GM18520 (cell line): ENCODE measurements at regions not wholly inside any gene's neighbourhood (a gene's known extent, or its start where the extent isn't known, plus 50 kb on each side); places are given as distances from the start of the nearest gene placed in this dataset.
A peak's percentile ranks its signal among the peaks of the same experiment; 100 is the strongest.

Experiments used
- ATAC-seq: cut with Tn5 transposase; IDR thresholded peaks from one replicate; pipeline ENCODE4 v1.9.1; 2021; ENCODE audit not compliant: unreplicated experiment

DNA sequence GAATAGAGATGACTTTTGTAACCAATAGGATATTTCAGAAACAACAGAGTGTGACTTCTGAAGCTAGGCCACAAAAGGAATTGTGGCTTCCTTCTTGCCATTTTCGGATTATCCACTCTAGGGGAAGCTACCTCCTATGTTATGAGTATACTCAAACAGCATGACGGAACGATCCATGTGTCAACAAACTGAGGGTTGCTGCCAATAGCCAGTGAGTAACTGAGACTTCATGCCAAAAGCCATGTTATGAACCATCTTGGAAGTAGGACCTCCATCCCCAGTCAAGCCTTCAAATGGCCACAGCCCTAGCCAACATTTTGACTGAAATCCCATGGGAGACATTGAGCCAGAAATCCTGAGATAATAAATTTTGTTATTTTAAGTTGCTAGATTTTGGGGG is 69.0 kb upstream of the IL6 start:
- ATAC-seq, result no peak

DNA sequence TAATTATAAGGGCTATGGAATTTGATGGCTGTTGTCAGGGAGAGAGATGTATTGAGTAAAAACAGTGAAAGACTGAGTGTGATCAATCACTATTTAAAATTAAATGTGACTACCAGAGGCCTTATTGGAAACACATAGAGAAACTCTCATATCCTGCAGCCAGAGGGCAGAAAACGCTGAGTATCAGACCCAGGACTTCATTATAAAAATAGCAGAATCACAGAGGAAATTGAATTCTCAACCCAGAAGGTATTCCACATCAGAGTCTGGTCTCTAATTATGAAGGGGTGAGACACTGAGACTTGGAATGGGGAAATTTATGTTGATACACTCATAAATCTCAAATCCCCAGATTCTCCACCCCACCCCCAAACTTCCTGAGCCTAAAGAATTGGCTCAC is 69.5 kb upstream of the IL6 start:
- no peak for ATAC-seq

DNA sequence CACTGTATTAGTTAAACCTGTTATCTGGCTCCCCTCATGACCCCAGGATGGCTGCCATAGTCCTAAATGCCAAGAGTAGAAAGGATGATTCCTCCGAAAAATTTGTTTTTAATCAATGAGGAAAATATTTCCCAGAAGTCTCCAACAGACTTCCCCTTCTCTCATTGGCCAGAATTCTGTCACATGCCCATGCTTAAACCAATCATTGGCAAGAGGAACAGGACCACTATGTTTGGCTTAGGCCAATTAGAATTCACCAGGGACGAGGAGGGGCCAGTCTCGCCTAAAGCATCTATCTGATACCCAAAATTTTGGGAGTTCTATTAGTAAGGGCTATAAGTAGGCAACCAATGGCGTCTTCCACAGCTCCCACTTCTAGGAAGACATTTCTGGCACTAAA is 71.2 kb upstream of the IL6 start:
- ATAC-seq, result no peak

DNA sequence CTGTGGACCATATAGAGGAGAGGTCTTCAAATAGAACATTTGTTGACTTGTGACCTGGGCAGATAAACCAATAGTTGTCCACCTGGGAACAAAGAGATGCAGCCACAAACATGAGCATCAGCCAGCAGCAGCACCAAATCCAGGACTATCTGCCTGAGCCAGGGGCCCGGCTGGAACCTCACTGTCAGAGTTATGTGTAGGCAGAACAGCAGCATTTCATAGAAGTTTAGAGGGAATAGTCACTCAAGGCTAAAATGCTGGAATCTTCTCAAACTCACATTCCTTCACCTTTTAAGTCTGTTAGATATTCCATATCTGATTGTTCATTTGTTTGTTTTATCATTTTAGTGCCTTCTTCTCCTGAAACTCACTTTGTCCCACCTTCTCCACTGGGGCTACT is 72.2 kb upstream of the IL6 start:
- ATAC-seq, result no peak

DNA sequence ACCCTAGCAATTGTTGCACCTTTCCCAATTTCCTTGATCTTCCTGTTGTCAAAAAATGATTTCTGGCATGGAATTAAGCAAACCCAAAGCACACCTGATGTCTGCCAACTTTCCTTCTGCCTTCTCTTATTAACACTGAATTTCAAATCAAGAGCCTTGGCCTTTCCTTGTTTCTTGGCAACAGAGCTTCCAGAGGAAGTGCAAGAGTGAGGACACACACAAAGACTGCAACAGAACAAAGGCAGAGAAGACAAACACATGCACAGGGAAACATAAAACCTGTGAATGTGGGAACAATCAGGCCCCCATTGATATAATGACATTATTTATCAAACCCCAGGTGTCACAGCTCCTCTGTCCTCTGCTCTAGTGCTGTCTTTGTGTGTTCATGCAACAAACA is 73.0 kb upstream of the IL6 start:
- ATAC-seq, result no peak

DNA sequence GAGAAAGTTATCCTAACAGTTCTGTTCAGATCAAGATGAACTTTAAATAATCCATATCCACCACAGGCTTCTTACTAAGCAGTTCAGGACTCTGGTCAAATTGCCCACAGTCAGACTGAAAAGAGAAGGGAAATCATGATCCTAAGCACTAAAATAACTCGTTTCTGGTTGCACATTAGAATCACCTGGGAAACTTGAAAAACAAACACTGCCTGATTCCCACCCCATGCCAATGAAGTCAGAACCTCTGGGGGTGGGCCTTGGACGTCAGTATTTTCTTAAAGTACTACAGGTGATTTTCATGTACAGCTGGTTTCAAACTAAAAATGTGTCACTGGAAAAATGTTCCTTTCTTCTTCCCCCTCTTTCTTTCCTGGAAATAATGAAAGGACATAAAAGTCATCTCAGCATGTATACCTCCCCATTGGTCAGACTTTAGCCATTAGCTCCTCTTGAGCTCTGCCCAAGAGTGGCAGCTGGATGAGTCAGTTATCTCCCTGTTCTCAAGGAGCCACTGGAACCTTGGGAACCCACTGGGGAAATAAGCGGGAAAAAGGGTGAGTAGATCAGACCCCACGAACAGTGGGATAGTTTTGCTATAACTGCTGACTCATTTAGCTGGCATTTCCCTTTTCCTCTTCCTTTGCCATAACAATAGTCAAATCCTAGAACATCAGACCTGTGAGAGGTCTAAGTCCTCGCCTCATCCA is 75.3 kb upstream of the IL6 start:
- no peak for ATAC-seq

DNA sequence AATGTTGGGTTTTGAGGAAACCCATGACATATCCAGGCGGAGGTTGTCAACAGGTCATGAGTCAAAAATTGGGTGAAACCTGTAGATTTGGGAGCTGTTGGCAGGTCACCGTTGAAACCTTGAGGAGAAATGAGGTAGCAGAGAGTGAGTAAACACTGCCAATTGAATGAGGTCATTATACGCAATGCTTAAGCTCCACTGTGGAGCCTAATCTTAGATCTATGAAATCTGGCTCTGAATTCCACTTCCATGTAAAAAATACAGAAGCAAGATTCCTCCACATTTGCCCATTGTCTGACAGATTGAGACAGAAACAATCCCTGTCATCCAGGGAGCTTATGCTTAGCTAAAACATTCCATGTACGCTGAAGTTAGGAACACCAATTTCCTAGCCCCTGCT is 76.0 kb upstream of the IL6 start:
- ATAC-seq, result no peak

DNA sequence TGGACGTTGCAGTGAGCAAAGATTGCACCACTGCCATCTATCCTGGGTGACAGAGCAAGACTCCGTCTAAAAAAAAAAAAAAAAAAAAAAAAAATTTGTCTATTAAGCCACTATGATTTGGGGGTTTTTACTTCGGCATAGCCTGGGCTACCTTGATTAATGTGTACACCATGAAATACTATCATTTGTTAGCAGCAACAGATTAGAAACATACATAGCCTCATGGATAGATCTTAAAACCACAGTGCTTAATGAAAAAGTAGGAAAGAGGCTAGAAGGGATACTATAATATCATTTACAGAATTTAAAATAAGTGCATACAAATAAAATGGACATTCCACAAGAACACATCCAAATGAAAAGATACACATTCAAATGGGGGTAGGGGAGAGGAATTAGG is 77.3 kb upstream of the IL6 start:
- ATAC-seq, result no peak

DNA sequence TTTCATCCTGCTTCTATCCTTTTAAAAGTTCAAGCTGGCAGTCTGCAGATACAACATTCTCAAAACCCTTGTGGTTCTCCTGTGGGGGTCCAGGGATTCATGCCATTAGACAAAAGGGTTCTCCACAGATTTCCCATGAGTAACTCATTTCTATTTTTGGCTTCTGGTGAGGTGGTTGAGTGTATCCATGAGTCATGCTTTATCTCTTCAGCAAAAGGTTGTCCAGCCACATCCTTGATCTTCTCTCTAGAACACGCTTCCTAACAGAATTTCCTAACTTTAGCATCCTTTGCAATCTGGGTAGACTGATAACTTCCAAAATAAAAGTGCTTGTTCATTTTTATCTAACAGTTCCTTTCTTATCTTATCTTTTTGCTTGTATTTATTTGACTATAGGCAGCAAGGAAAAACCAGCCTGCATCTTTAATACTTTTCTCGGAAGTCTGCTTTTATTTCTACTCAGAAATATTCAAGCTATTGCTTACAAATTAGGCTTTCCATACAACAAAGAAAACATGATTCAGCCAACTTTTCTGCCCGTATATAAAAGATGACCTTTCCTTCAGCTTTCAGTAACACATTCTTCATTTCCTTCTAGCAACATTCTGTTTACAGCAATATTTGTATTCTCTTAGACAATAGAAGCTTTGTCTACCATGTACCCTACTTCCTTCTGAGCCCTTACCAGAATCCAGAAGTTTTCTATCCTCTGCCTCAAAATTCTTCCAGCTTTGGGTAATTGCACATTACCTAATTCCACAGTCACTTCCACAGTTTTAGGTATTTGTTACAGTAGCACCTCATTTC is 79.3 kb upstream of the IL6 start:
- ATAC-seq, result no peak

DNA sequence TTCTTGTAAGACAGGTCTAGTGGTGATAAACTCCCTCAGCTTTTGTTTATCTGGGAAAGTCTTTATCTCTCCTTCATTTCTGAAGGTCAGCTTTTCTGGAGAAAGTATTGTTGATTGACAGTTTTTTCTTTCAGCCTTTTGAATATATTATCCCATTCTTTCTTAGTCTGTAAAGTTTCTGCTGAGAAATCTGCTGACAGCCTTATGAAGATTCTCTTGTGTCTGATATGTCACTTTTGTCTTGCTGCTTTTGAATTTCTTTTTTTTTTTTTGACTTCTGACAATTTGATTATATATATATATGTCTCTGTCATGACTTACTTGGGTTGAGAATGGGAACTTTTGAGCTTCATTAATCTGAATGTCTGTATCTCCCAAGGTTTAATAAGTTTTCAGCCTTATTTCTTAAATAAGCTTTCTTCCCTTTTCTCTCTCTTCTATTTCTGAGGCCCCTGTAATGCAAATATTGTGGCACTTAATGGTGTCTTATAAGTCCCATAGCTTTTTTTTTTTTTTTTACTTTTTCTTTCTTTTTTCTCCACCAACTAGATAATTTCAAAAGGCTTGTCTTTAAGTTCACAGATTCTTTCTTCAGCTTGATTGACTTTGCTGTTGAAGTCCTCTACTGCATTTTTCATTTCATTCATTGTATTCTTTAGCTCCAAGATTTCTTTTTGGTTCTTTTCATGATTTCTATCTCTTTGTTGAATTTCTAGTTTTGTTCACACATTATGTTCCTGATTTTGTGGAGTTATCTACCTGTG is 81.4 kb upstream of the IL6 start:
- no peak for ATAC-seq

DNA sequence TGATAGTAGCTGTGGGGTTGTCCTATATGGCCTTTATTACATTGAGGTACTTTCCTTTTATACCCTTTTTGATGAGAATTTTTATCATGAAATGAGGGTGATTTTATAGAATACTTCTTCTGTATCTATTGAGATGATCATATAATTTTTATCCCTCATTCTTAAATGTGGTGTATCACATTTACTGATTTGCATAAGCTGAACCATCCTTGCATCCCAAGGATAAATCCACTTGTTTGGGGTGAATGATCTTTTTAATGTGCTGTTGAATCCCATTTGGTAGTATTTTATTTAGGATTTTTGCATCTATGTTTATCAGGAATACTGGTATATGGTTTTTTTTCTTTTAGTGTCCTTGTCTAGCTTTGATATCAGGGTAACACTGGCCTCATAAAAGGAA is 84.5 kb upstream of the IL6 start:
- no peak for ATAC-seq

DNA sequence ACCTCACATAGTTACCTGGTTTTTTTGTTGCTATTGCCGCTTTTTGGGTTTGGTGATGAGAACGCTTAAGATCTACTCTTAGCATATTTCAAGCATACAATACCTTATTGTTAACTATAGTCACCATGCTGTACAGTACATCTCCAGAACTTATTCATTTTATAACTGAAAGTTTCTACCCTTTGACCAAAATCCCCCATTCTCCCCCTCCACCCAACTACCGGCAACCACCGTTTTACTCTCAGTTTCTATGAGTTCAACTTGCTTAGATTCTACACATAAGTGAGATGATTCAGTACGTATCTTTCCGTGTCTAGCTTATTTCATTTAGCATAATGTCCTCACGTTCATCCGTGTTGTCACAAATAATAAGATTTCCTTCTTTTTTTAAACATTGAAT is 86.7 kb upstream of the IL6 start:
- peak; percentile 96 for ATAC-seq

DNA sequence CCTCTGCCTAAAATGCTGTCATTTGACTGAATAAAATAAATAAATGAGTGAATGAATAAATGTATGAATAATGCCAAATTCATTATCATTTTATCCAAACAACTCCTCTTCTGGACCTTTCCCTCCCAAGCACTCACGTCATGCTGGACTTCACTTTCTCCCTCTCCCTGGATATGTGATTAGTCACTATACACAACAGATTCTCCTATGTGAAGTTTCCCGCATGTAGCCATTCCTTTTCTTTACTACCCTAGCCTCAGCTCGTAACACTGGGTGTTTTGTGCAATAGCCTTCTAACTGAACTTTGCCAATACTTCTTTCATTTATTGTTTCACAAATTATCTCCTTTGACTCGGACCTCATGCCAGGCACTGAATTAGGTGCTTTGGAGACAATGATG is 87.6 kb upstream of the IL6 start:
- ATAC-seq, result no peak

DNA sequence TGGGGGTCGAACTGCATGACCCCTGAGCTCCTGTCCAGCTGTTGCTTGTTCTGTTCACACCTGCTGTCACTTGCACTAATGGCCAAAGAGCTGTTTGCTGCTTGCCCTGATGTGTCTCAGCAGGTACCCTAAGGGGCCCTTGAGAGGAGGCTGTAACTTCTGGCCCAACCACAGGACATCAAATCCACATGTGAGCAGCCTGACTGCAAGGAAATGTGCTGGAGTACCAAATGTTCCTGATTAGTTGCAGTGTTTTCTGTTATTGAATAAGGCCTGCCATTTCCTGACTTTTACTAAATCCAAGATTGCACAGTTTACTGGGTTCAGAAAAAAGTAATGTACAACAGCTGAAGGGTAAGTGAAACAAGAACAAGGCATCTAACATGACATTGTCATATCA is 91.7 kb upstream of the IL6 start:
- ATAC-seq, result no peak

DNA sequence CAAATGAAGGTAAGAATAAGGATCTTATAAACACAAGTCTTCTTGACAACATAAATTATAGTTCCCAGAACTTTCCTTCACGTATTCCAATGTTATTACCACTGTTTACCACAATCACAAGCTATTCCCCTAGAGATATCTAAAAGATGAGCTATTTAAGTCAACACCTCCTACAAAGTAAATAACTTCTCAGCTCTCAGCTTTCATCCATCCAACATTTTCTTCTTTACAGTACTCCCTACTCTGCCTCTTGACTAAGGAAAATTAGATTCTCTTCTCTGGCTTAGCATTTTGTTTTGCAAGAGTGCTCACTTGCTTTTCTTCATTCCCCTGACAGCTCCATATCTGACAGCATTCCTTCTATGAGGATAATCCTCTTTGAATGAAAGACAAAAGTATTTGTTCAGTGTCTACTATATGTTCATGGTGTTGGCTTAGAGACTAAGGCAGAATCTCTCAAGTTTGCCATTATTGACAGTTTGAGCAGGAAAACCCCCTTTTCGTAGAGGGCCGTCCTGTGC is 93.0 kb upstream of the IL6 start:
- ATAC-seq, result no peak

DNA sequence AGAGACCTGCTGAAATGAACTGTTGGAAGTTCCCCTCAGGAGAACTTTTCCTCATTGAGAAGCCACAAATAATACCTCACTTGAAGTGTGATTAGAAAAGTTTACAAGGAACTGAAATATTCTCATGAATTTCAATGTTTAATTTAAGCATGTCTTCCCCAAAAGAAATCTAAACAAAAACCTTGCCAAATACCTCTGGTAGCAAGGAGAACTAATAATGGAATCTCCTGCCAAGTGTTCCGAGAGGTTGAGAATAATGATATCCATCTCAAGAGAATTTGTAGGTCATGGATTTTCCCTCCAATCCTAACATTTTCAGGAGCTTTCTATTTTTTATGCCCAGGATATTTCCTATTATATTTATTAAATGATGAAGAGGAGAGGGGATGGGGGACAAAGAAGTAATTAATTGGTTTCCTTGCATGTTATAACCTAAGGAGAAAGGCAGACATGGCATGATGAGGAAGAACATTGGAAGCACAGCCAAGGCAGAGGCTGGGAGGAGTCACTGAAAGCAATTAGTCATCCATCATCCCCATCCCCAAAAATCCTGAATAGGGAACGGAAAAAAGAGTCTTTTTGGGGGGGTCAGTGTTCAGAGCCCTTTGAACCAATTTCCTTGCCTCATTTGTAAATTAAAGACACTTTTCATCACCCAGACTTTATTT is 93.6 kb upstream of the IL6 start:
- ATAC-seq, result no peak

DNA sequence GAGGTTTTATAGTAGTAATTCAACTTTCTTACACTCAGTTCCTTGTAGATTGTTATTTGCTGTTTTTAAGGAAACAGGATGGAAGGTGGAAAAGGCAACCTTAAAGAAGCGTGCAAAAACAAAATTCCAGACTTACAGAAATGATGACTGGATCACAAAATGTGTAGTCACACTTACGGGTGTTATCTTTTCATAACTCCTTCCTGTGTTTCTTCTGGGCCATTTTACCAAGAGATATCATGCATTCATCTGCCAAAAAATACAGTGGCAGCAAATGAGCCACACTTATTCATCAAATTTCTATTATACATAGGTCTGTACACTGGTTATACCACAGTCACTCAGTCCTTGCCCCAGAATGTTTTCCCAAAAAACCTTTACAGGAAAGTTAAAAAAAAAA is 94.3 kb upstream of the IL6 start:
- ATAC-seq, result no peak

DNA sequence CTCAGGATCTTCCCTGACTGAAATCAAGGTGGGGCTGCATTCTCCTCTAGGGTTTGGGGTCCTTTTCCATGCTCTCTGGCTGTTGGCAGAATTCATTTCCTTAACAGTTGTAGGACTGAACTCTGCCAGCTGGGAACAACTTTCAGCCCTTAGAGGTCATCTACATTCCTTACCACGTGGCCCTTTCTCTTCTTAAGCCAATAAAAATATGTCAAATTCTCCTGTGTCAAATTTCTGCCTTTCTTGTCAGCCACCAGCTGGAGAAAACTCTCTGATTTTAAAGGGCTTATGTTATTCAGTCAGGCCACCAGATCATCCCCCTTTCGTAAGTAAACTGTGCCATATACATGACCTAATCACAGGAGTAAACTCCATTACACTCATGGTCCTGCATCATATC is 95.3 kb upstream of the IL6 start:
- no peak for ATAC-seq

DNA sequence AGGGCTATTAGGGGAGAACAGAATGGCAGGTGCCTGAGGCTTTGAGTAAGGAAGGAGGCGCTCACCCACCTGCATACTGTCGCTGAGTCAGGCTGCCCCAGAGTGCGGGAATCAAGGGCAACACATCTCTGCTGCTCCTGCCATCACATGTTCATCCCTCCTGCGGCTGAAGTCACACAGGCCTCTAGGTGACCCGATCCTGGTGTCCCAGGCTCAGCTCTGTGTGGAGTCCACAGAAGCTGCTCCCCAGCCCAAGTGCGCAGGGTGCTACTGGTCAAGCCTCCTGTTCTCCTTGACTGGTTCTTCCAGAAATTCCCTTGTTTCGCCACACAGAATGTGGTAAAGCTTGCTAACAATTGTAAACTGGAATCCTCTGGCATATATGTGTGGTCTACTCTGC is 96.9 kb upstream of the IL6 start:
- no peak for ATAC-seq

DNA sequence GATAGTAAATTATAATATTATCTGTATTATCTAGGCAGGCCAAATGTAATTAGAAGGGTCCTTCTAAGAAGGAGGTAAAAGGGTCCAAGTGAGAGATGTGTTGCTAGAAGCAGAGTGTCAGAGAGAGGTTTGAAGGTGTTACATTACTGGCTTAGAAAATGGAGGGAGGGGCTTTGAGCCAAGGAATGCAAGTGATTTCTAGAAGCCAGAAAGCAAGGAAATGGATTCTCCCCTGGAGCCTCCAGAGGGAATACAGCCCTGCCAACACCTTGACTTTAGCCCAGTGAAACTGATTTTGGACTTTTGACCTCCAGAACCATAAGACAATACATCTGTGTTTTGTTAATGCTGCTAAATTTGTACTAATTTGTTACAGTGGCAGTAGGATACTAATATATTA is 97.9 kb upstream of the IL6 start:
- no peak for ATAC-seq

DNA sequence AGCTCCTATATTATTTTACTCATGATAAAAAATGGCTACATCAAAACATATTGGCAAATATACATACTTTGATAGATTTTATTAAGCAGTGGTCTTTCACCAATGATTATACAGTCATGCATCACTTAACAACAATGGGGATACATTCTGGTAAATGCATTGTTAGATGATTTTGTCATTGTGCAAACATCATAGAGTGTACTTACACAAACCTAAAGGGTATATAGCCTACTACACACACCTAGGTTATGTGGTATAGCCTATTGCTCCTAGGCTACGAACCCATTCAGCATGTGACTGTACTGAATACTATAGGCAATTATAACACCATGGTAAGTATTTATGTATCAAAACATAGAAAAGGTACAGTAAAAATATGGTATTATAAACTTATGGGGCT is 98.9 kb upstream of the IL6 start:
- no peak for ATAC-seq
